Right atrium auricular region (tissue), 2 donors: ENCODE measurements at regions not wholly inside any gene's neighbourhood (a gene's known extent, or its start where the extent isn't known, plus 50 kb on each side); places are given as distances from the start of the nearest gene placed in this dataset.
"Not testable (repeated sequence)": the region's sequence is repeated elsewhere in the genome, so short reads cannot be mapped to it uniquely, and the experiment has no call there.

Experiments used
- DNase-seq: peaks from one replicate; pipeline ENCODE4 v3.0.0-alpha.2; 2019; ENCODE audit warnings: low spot score
- H3K27ac ChIP-seq, 2 donors: fragments of 200-600 bp; sonication (generic); 1 replicate in 1 of 2; 2 replicates in 1 of 2; pipeline ENCODE4 v1.5.1; 2016 to 2019
- H3K27me3 ChIP-seq, 2 donors: fragments of 200-600 bp; sonication (generic); one replicate each; pipeline versions ENCODE4 v1.5.1 to v1.6.0; 2017 to 2019
- H3K36me3 ChIP-seq: fragments of 200-600 bp; sonication (generic); one replicate; pipeline ENCODE4 v1.5.1; 2016
- H3K4me1 ChIP-seq, 2 donors: fragments of 200-600 bp; sonication (generic); one replicate each; pipeline versions ENCODE4 v1.5.1 to v1.6.0; 2017 to 2019
- H3K4me3 ChIP-seq, 2 donors: fragments of 200-600 bp; sonication (generic); 1 replicate in 1 of 2; 2 replicates in 1 of 2; pipeline ENCODE4 v1.5.1; 2017 to 2019; ENCODE audit warnings: mild to moderate bottlenecking in 1 of 2, moderate library complexity in 1 of 2
- H3K9me3 ChIP-seq, 2 donors: fragments of 200-600 bp; sonication (generic); one replicate each; pipeline ENCODE4 v1.5.1; 2019
- TF ChIP-seq, protein P1 (sequence below), 2 donors: fragments of 200-600 bp; sonication (generic); IDR thresholded peaks; one replicate each; pipeline ENCODE4 v1.5.1; 2019; ENCODE audit warnings: antibody characterized with exemption in 2 of 2

DNA sequence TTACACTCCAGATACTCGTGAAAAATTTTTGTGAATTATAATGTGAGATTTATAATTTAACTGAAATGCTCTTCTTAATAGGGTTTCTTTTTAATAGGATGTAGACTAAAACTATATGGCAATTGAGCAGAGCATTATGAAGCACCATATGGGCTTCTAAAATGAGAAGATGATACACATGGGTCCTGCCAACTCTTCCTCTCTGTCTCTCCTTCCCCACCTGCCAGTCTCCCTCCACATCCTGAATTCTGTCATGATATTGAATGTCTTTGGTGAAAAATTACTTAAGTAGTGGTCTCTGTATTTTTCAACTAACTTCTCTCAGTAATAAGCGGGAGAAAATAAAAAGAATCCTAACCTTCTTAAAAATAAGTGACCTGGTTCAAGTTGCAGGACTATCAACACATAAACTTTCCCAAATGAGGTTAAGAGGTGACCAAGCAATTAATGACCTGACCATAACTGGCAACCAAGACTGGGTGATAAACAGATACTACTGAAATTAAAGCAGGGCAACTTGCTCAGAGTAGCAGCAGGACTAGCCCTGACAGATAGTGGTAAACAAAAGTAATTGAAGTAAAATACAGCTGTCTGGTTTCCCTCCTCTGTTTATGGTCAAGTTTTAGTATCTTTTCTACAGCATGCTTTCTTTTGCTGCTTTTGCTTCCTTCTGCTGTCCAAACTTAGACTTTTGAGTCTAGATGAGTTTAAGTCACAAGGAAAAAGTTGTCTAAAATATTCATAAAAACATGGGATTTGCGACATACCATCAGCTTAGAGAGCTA, 117.1 kb upstream of the PDE1A start:
- no peaks in the 10 kb centered on the region for H3K36me3 ChIP-seq
- DNase-seq = no peak
- H3K9me3 ChIP-seq = no peaks in the 10 kb centered on the region
- TF ChIP-seq, protein P1, sequence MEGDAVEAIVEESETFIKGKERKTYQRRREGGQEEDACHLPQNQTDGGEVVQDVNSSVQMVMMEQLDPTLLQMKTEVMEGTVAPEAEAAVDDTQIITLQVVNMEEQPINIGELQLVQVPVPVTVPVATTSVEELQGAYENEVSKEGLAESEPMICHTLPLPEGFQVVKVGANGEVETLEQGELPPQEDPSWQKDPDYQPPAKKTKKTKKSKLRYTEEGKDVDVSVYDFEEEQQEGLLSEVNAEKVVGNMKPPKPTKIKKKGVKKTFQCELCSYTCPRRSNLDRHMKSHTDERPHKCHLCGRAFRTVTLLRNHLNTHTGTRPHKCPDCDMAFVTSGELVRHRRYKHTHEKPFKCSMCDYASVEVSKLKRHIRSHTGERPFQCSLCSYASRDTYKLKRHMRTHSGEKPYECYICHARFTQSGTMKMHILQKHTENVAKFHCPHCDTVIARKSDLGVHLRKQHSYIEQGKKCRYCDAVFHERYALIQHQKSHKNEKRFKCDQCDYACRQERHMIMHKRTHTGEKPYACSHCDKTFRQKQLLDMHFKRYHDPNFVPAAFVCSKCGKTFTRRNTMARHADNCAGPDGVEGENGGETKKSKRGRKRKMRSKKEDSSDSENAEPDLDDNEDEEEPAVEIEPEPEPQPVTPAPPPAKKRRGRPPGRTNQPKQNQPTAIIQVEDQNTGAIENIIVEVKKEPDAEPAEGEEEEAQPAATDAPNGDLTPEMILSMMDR (IDR thresholded peaks at IDR 0.05) = no peak
- H3K4me3 ChIP-seq = no peak overlapping the region
- H3K27me3 ChIP-seq = no peaks in the 10 kb centered on the region
- H3K4me1 ChIP-seq = no peaks in the 10 kb centered on the region
- H3K27ac ChIP-seq = peak overlapping the region in 1 of 2 donors; percentile 38

GRCh38 chr2:182545420-182546167, 118.8 kb upstream of the PDE1A start:
- Histone ChIP-seq H3K36me3 (no peaks in the 10 kb centered on the region), H3K27ac (peak overlapping the region in 1 of 2 donors; percentile 33), H3K4me3 (no peak overlapping the region), H3K27me3 (no peaks in the 10 kb centered on the region), H3K4me1 (no peaks in the 10 kb centered on the region), H3K9me3 (no peaks in the 10 kb centered on the region)
- TF ChIP-seq, protein P1 (IDR thresholded peaks at IDR 0.05) = no peak
- no peak for DNase-seq

DNA sequence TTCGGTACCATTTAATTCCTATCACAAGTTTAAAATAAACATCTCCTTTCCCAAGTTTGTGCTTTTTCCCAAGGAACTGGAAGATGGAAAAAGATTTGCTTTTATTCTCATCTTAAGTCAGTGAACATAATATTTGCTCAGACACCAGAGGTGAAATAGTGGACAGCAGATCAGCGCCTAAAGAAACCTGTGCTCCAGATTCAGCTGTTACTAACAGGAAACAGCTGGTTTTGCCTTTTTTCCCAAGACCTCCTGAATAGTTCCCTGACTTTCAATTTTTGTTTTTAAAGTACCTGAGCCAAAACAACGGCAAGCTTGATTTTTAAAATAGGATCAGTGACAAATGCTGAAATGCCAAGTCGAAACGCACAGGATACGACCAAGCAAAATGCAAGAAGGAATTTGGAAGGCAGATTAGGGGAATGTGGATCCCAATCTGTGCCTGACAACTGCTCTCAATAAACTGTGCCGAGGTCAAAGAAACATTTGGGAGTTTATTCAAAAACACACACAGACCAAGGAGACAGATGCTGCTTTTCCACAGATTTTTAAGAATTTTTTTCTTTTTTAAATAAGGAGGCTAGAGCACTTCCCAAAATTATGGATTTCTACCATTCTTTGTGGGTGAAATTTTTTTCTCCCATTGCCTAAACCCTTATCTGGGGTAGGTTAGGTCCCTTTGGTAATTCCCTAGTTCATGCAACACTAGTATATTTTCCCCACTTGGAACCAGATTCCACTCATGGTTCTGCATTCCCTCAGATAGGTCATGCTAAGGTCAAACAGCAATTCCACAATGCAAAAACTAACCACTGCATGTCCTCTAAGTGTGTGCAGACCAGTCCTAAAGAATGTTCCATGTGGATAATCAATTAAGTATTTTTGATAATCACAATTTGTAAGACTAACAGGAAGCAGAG, 121.5 kb upstream of the PDE1A start:
- TF ChIP-seq, protein P1 (IDR thresholded peaks at IDR 0.05) = no peak
- no peaks in the 10 kb centered on the region for H3K4me1 ChIP-seq
- H3K27ac ChIP-seq = peak overlapping the region in 1 of 2 donors; percentile 49
- H3K4me3 ChIP-seq = no peak overlapping the region
- no peak for DNase-seq
- H3K9me3 ChIP-seq = no peaks in the 10 kb centered on the region
- no peaks in the 10 kb centered on the region for H3K36me3 ChIP-seq
- no peaks in the 10 kb centered on the region for H3K27me3 ChIP-seq

- Histone ChIP-seq H3K4me1 (no peaks in the 10 kb centered on the region), H3K36me3 (no peaks in the 10 kb centered on the region), H3K27me3 (no peaks in the 10 kb centered on the region), H3K27ac (no peak overlapping the region), H3K9me3 (no peaks in the 10 kb centered on the region), H3K4me3 (no peak overlapping the region)
- no peak for DNase-seq
- TF ChIP-seq, protein P1 (IDR thresholded peaks at IDR 0.05) = no peak
These were observed 123.4 kb upstream of the PDE1A start for GRCh38 chr2:182550234-182550633.

GRCh38 chr2:182552232-182552631, 125.4 kb upstream of the PDE1A start:
- not testable (repeated sequence) for H3K4me3 ChIP-seq, H3K9me3 ChIP-seq, DNase-seq, H3K27ac ChIP-seq, H3K36me3 ChIP-seq, H3K4me1 ChIP-seq, H3K27me3 ChIP-seq

DNA sequence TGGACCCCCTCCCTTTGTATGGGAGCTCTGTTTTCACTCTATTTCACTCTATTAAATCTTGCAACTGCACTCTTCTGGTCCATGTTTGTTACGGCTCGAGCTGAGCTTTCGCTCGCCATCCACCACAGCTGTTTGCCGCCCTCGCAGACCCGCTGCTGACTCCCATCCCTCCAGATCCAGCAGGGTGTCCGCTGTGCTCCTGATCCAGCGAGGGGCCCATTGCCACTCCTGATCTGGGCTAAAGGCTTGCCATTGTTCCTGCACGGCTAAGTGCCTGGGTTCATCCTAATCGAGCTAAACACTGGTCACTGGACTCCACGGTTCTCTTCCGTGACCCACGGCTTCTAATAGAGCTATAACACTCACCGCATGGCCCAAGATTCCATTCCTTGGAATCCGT, 125.9 kb upstream of the PDE1A start:
- DNase-seq, H3K4me1 ChIP-seq, H3K27me3 ChIP-seq, H3K4me3 ChIP-seq, H3K36me3 ChIP-seq, H3K9me3 ChIP-seq, H3K27ac ChIP-seq: not testable (repeated sequence)
